Glomerular visceral epithelial cell (primary cell): ENCODE measurements at regions not wholly inside any gene's neighbourhood (a gene's known extent, or its start where the extent isn't known, plus 50 kb on each side); places are given as distances from the start of the nearest gene placed in this dataset.

Source experiments
- DNase-seq: peaks from one replicate; pipeline ENCODE4 v3.0.0-alpha.2; 2016; ENCODE audit errors: extremely low spot score

- no peak for DNase-seq
These were observed 85.0 kb downstream of the NUF2 start for GRCh38 chr1:163406772-163407171.

GRCh38 chr1:163408262-163408661, 86.5 kb downstream of the NUF2 start:
- no peak for DNase-seq

GRCh38 chr1:163410073-163410999, 88.6 kb downstream of the NUF2 start:
- peak; percentile 53 for DNase-seq

GRCh38 chr1:163412221-163412620, 90.5 kb downstream of the NUF2 start:
- no peak for DNase-seq

GRCh38 chr1:163414778-163415177, 93.0 kb downstream of the NUF2 start:
- no peak for DNase-seq

GRCh38 chr1:163421701-163422100, 99.9 kb downstream of the NUF2 start:
- DNase-seq, result no peak

- DNase-seq, result no peak
These were observed 101.1 kb downstream of the NUF2 start for GRCh38 chr1:163422738-163423404.

GRCh38 chr1:163426505-163427251, 104.9 kb downstream of the NUF2 start:
- DNase-seq, result no peak

GRCh38 chr1:163427279-163427678, 105.5 kb downstream of the NUF2 start:
- DNase-seq, result no peak

GRCh38 chr1:163436140-163436812, 114.5 kb downstream of the NUF2 start:
- DNase-seq, result no peak

GRCh38 chr1:163439471-163439870, 117.7 kb downstream of the NUF2 start:
- DNase-seq, result no peak

- DNase-seq, result no peak
These were observed 118.3 kb downstream of the NUF2 start for GRCh38 chr1:163440090-163440489.

GRCh38 chr1:163442231-163442879, 120.6 kb downstream of the NUF2 start:
- DNase-seq, result no peak

- no peak for DNase-seq
These were observed 121.1 kb downstream of the NUF2 start for GRCh38 chr1:163442895-163443294.

GRCh38 chr1:163443863-163444262, 122.1 kb downstream of the NUF2 start:
- no peak for DNase-seq

GRCh38 chr1:163444665-163445064, 122.9 kb downstream of the NUF2 start:
- DNase-seq, result no peak

- DNase-seq, result no peak
These were observed 129.2 kb downstream of the NUF2 start for GRCh38 chr1:163450986-163451385.

- no peak for DNase-seq
These were observed 137.8 kb downstream of the NUF2 start for GRCh38 chr1:163459539-163459938.

- DNase-seq, result no peak
These were observed 145.5 kb downstream of the NUF2 start for GRCh38 chr1:163467289-163467688.

- DNase-seq, result peak; percentile 19
These were observed 150.3 kb downstream of the NUF2 start for GRCh38 chr1:163471779-163472650.
